H54 (cell line): ENCODE measurements at regions not wholly inside any gene's neighbourhood (a gene's known extent, or its start where the extent isn't known, plus 50 kb on each side); places are given as distances from the start of the nearest gene placed in this dataset.

Experiments
- DNase-seq: peaks from one replicate; pipeline ENCODE4 v3.0.0; 2011; ENCODE audit warnings: low spot score, mixed read lengths; ENCODE audit not compliant: insufficient read length
- FAIRE-seq: peaks from 3 replicates; lab custom pipeline; 2011; peaks lifted over from hg19 to GRCh38; lab: Jason Lieb, UNC
- POLR2A ChIP-seq: IDR thresholded peaks from 2 replicates; pipeline ENCODE4 v1.6.1; 2011; ENCODE audit warnings: low read depth, mild to moderate bottlenecking, low read length

GRCh38 chr4:152117054-152117453 lies 356.2 kb upstream of the GATB start:
- no peak for FAIRE-seq
- no peak for TF ChIP-seq POLR2A

GRCh38 chr4:152115794-152116193 lies 355.0 kb upstream of the GATB start:
- TF ChIP-seq POLR2A = no peak
- FAIRE-seq (no peak), DNase-seq (no peak)

More at GRCh38 chr4:152117054-152117453, 356.2 kb upstream of the GATB start:
- DNase-seq = no peak

GRCh38 chr4:152115118-152115517 lies 354.3 kb upstream of the GATB start:
- FAIRE-seq = no peak
- TF ChIP-seq POLR2A = no peak
- no peak for DNase-seq

- DNase-seq (no peak), FAIRE-seq (no peak)
- TF ChIP-seq POLR2A = no peak
Observed at GRCh38 chr4:152114562-152114961, 353.8 kb upstream of the GATB start.

- DNase-seq = no peak
- TF ChIP-seq POLR2A = no peak
- no peak for FAIRE-seq
Observed at GRCh38 chr4:152112887-152113286, 352.1 kb upstream of the GATB start.

GRCh38 chr4:152112190-152112589 lies 351.4 kb upstream of the GATB start:
- TF ChIP-seq POLR2A = no peak
- no peak for DNase-seq
- no peak for FAIRE-seq

- no peak for TF ChIP-seq POLR2A
- no peak for DNase-seq
- no peak for FAIRE-seq
Observed at GRCh38 chr4:152110780-152111179, 350.0 kb upstream of the GATB start.

GRCh38 chr4:152109531-152110509 lies 349.0 kb upstream of the GATB start:
- DNase-seq = no peak
- no peak for FAIRE-seq
- TF ChIP-seq POLR2A = no peak

- DNase-seq (no peak), FAIRE-seq (no peak)
- no peak for TF ChIP-seq POLR2A
Observed at GRCh38 chr4:152107736-152108500, 347.1 kb upstream of the GATB start.

- DNase-seq (no peak), FAIRE-seq (no peak)
Observed at GRCh38 chr4:152106781-152107321, 346.0 kb upstream of the GATB start.

GRCh38 chr4:152106113-152106763 lies 345.4 kb upstream of the GATB start:
- TF ChIP-seq POLR2A = no peak
- peak; percentile 57 for DNase-seq
- FAIRE-seq = no peak

More at GRCh38 chr4:152106781-152107321, 346.0 kb upstream of the GATB start:
- TF ChIP-seq POLR2A = no peak

- FAIRE-seq (no peak), DNase-seq (no peak)
- TF ChIP-seq POLR2A = no peak
Observed at GRCh38 chr4:152104901-152105357, 344.1 kb upstream of the GATB start.

- no peak for FAIRE-seq
- DNase-seq = no peak
- no peak for TF ChIP-seq POLR2A
Observed at GRCh38 chr4:152104356-152104755, 343.5 kb upstream of the GATB start.
